ENCODE measurements at regions not wholly inside any gene's neighbourhood (a gene's known extent, or its start where the extent isn't known, plus 50 kb on each side); places are given as distances from the start of the nearest gene placed in this dataset.

DNA sequence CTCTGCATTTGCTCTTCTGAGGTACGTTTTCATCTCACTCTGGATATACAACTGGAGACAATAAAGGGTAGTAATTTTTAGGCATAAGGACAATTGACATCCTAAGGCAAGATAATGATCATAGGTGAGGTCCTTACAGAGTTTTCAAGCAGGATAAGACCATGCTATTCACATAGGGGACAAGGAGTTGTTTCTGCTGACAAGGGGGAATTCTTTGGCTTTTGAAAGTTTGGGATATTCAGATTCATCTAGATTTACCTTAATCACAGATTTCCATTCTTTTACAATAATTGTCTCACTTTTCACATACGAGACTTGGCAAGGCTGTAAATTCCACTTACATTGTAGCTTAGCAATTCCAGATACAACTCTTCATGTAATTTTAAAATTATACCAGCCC is 256.2 kb downstream of the AASDHPPT start:
- TF ChIP-seq JUN (IDR thresholded peaks at IDR 0.05; ENCODE audit: borderline replicate concordance, insufficient read depth, insufficient read length, low read depth): no peak
- TF ChIP-seq, protein P1, sequence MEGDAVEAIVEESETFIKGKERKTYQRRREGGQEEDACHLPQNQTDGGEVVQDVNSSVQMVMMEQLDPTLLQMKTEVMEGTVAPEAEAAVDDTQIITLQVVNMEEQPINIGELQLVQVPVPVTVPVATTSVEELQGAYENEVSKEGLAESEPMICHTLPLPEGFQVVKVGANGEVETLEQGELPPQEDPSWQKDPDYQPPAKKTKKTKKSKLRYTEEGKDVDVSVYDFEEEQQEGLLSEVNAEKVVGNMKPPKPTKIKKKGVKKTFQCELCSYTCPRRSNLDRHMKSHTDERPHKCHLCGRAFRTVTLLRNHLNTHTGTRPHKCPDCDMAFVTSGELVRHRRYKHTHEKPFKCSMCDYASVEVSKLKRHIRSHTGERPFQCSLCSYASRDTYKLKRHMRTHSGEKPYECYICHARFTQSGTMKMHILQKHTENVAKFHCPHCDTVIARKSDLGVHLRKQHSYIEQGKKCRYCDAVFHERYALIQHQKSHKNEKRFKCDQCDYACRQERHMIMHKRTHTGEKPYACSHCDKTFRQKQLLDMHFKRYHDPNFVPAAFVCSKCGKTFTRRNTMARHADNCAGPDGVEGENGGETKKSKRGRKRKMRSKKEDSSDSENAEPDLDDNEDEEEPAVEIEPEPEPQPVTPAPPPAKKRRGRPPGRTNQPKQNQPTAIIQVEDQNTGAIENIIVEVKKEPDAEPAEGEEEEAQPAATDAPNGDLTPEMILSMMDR (IDR thresholded peaks at IDR 0.05; ENCODE audit: extremely low read depth in 1 of 2, insufficient read depth in 1 of 2, low read depth in 1 of 2, low read length in 2 of 2): no peak
- no peak for TF ChIP-seq MYC (IDR thresholded peaks at IDR 0.05; ENCODE audit: low read depth, low read length)
- no peak for TF ChIP-seq POLR2A (IDR thresholded peaks at IDR 0.05; ENCODE audit: low read depth, low read length)
- TF ChIP-seq, protein P2, sequence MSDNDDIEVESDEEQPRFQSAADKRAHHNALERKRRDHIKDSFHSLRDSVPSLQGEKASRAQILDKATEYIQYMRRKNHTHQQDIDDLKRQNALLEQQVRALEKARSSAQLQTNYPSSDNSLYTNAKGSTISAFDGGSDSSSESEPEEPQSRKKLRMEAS (IDR thresholded peaks at IDR 0.05; ENCODE audit: insufficient read depth, insufficient read length): no peak
- TF ChIP-seq FOS (IDR thresholded peaks at IDR 0.05; ENCODE audit: borderline replicate concordance, insufficient read depth, low read length): no peak

All from endothelial cell of umbilical vein (primary cell).